ENCODE measurements at regions not wholly inside any gene's neighbourhood (a gene's known extent, or its start where the extent isn't known, plus 50 kb on each side); places are given as distances from the start of the nearest gene placed in this dataset.
A peak's percentile ranks its signal among the peaks of the same experiment; 100 is the strongest.

- H3K4me2 ChIP-seq, result no peak overlapping the region
- H3K36me3 ChIP-seq (replicated peaks; ENCODE audit: insufficient read depth, low read depth), result no peaks in the 10 kb centered on the region
- 70% methylated on average over 1 of the region's 1 CpG for WGBS (ENCODE audit: low lambda C conversion rate, missing lambda C conversion rate)
- H3K4me3 ChIP-seq, result no peak overlapping the region
- TF ChIP-seq, protein P1, sequence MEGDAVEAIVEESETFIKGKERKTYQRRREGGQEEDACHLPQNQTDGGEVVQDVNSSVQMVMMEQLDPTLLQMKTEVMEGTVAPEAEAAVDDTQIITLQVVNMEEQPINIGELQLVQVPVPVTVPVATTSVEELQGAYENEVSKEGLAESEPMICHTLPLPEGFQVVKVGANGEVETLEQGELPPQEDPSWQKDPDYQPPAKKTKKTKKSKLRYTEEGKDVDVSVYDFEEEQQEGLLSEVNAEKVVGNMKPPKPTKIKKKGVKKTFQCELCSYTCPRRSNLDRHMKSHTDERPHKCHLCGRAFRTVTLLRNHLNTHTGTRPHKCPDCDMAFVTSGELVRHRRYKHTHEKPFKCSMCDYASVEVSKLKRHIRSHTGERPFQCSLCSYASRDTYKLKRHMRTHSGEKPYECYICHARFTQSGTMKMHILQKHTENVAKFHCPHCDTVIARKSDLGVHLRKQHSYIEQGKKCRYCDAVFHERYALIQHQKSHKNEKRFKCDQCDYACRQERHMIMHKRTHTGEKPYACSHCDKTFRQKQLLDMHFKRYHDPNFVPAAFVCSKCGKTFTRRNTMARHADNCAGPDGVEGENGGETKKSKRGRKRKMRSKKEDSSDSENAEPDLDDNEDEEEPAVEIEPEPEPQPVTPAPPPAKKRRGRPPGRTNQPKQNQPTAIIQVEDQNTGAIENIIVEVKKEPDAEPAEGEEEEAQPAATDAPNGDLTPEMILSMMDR (IDR thresholded peaks at IDR 0.05; ENCODE audit: poor library complexity), result no peak
- TF ChIP-seq EZH2phosphoT487 (IDR thresholded peaks at IDR 0.05; ENCODE audit: low read depth, severe bottlenecking, unreplicated experiment) (no peak), EZH2 (IDR thresholded peaks at IDR 0.05; ENCODE audit: borderline replicate concordance) (no peak)
- H3K4me1 ChIP-seq (ENCODE audit: insufficient read depth), result no peaks in the 10 kb centered on the region
- no peak overlapping the region for H2AFZ ChIP-seq
- H4K20me1 ChIP-seq (ENCODE audit: insufficient read depth, poor library complexity, severe bottlenecking), result no peaks in the 10 kb centered on the region
- no peak overlapping the region for H3K27ac ChIP-seq
- no peaks in the 10 kb centered on the region for H3K27me3 ChIP-seq
- DNase-seq (ENCODE audit: low spot score), result no peak
- H3K9me3 ChIP-seq (ENCODE audit: low read depth), result no peaks in the 10 kb centered on the region
- H3K9me2 ChIP-seq (replicated peaks; ENCODE audit: insufficient read depth), result no peaks in the 10 kb centered on the region
- H3K79me2 ChIP-seq, result no peaks in the 10 kb centered on the region
Observed at GRCh38 chr5:111589316-111589715, 77.0 kb upstream of the STARD4 start.

DNA sequence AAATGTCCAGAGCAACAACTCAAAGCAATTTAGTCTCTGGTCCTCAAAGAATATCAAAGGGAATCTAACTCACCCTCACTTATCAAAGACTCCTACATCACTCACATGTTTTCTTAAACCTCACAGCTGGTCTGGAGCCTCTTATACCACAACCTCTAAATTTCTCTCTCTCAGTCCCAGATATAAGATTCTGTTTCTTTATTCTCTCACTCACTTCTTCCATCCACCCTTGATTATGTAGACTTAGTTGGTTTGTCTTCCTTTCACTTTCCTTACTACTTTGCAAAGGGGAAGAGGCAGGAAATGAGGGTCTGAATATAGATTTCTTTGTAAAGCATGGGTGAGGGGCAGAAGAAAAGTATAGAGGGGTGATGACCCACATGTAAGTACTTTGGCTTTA, 75.4 kb upstream of the STARD4 start:
- Histone ChIP-seq H3K9me3 (ENCODE audit: low read depth) (no peaks in the 10 kb centered on the region), H3K4me3 (no peak overlapping the region), H3K4me1 (ENCODE audit: insufficient read depth) (no peaks in the 10 kb centered on the region), H3K4me2 (no peak overlapping the region), H3K36me3 (replicated peaks; ENCODE audit: insufficient read depth, low read depth) (no peaks in the 10 kb centered on the region), H3K79me2 (no peaks in the 10 kb centered on the region), H4K20me1 (ENCODE audit: insufficient read depth, poor library complexity, severe bottlenecking) (no peaks in the 10 kb centered on the region), H2AFZ (no peak overlapping the region), H3K27ac (no peak overlapping the region), H3K9me2 (replicated peaks; ENCODE audit: insufficient read depth) (no peaks in the 10 kb centered on the region), H3K27me3 (no peaks in the 10 kb centered on the region)
- no peak for TF ChIP-seq EZH2 (IDR thresholded peaks at IDR 0.05; ENCODE audit: borderline replicate concordance)
- TF ChIP-seq, protein P1 (IDR thresholded peaks at IDR 0.05; ENCODE audit: poor library complexity), result no peak
- no peak for TF ChIP-seq EZH2phosphoT487 (IDR thresholded peaks at IDR 0.05; ENCODE audit: low read depth, severe bottlenecking, unreplicated experiment)
- no peak for DNase-seq (ENCODE audit: low spot score)

DNA sequence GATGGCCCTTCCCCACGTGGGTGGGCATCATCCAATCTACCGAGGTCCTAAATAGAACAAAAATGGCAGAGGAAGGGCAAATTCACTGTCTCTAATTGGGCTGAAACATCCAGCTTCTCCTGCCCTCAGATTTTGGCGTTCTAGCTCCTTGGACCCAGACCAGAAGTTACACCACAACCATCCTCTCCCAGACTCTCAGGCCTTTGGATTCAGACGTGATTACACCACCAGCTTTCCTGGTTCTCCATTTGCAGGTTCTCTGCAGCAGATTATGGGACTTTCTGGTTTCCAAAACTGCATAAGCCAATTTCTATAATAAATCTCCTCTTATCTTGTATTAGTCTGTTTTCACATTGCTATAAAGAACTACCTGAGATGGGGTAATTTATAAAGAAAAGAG, 73.6 kb upstream of the STARD4 start:
- WGBS (ENCODE audit: low lambda C conversion rate, missing lambda C conversion rate), result 77% methylated on average over 4 of the region's 4 CpGs
- no peak for DNase-seq (ENCODE audit: low spot score)
- Histone ChIP-seq H3K9me3 (ENCODE audit: low read depth) (no peaks in the 10 kb centered on the region), H3K27me3 (no peaks in the 10 kb centered on the region), H3K79me2 (no peaks in the 10 kb centered on the region), H3K4me3 (no peak overlapping the region), H2AFZ (no peak overlapping the region), H3K27ac (no peak overlapping the region), H3K36me3 (replicated peaks; ENCODE audit: insufficient read depth, low read depth) (no peaks in the 10 kb centered on the region), H3K4me1 (ENCODE audit: insufficient read depth) (peaks cover 6% of the 10 kb centered on the region), H4K20me1 (ENCODE audit: insufficient read depth, poor library complexity, severe bottlenecking) (no peaks in the 10 kb centered on the region), H3K9me2 (replicated peaks; ENCODE audit: insufficient read depth) (no peaks in the 10 kb centered on the region), H3K4me2 (no peak overlapping the region)
- TF ChIP-seq, protein P1 (IDR thresholded peaks at IDR 0.05; ENCODE audit: poor library complexity), result no peak
- no peak for TF ChIP-seq EZH2phosphoT487 (IDR thresholded peaks at IDR 0.05; ENCODE audit: low read depth, severe bottlenecking, unreplicated experiment)
- TF ChIP-seq EZH2 (IDR thresholded peaks at IDR 0.05; ENCODE audit: borderline replicate concordance), result no peak

DNA sequence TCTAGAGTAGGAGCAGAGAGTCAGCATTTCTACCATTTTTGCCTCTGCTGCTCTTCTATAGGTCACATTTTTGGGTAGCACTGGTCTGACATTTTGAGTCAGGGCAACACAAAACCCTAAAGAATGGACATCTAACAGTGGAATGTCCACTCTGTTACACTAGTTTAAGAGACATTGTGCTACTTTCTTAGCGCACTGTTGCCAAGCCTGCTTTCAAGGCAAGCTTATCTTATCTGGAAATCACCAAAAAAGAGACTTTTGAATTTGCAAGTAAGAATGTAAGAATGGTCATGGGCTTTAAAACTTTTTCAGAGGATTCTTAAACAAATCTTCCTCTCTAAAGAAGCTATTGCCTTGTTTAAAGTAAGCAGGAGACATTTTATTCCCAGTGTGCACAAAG, 73.0 kb upstream of the STARD4 start:
- Histone ChIP-seq H3K9me2 (replicated peaks; ENCODE audit: insufficient read depth) (no peaks in the 10 kb centered on the region), H2AFZ (no peak overlapping the region), H3K79me2 (no peaks in the 10 kb centered on the region), H3K36me3 (replicated peaks; ENCODE audit: insufficient read depth, low read depth) (no peaks in the 10 kb centered on the region), H3K27me3 (no peaks in the 10 kb centered on the region), H4K20me1 (ENCODE audit: insufficient read depth, poor library complexity, severe bottlenecking) (no peaks in the 10 kb centered on the region), H3K4me2 (no peak overlapping the region), H3K4me1 (ENCODE audit: insufficient read depth) (peaks cover 10% of the 10 kb centered on the region), H3K4me3 (no peak overlapping the region), H3K9me3 (ENCODE audit: low read depth) (no peaks in the 10 kb centered on the region), H3K27ac (peak overlapping the region; percentile 35)
- 48% methylated on average over 1 of the region's 1 CpG for WGBS (ENCODE audit: low lambda C conversion rate, missing lambda C conversion rate)
- TF ChIP-seq EZH2 (IDR thresholded peaks at IDR 0.05; ENCODE audit: borderline replicate concordance), result no peak
- TF ChIP-seq EZH2phosphoT487 (IDR thresholded peaks at IDR 0.05; ENCODE audit: low read depth, severe bottlenecking, unreplicated experiment), result no peak
- TF ChIP-seq, protein P1 (IDR thresholded peaks at IDR 0.05; ENCODE audit: poor library complexity), result no peak
- DNase-seq (ENCODE audit: low spot score), result no peak

All from hepatocyte (in vitro differentiated cells).